ENCODE measurements at regions not wholly inside any gene's neighbourhood (a gene's known extent, or its start where the extent isn't known, plus 50 kb on each side); places are given as distances from the start of the nearest gene placed in this dataset.

GRCh38 chr3:61311044-61311443 lies 59.8 kb upstream of the FHIT start:
- DNase-seq (ENCODE audit: low spot score): no peak

- DNase-seq (ENCODE audit: low spot score): peak; percentile 1
Observed at GRCh38 chr3:61315871-61316270, 64.6 kb upstream of the FHIT start.

- DNase-seq (ENCODE audit: low spot score): no peak
Observed at GRCh38 chr3:61323094-61323493, 71.8 kb upstream of the FHIT start.

- DNase-seq (ENCODE audit: low spot score): no peak
Observed at GRCh38 chr3:61331929-61332552, 80.8 kb upstream of the FHIT start.

GRCh38 chr3:61333192-61333961 lies 82.1 kb upstream of the FHIT start:
- DNase-seq (ENCODE audit: low spot score): no peak

- DNase-seq (ENCODE audit: low spot score): no peak
Observed at GRCh38 chr3:61334783-61335182, 83.5 kb upstream of the FHIT start.

- DNase-seq (ENCODE audit: low spot score): no peak
Observed at GRCh38 chr3:61340931-61341461, 89.7 kb upstream of the FHIT start.

- DNase-seq (ENCODE audit: low spot score): no peak
Observed at GRCh38 chr3:61343543-61343942, 92.3 kb upstream of the FHIT start.

- DNase-seq (ENCODE audit: low spot score): no peak
Observed at GRCh38 chr3:61345020-61345419, 93.8 kb upstream of the FHIT start.

GRCh38 chr3:61347981-61348380 lies 96.7 kb upstream of the FHIT start:
- no peak for DNase-seq (ENCODE audit: low spot score)

GRCh38 chr3:61349717-61350116 lies 98.5 kb upstream of the FHIT start:
- DNase-seq (ENCODE audit: low spot score): no peak

- no peak for DNase-seq (ENCODE audit: low spot score)
Observed at GRCh38 chr3:61350782-61351309, 99.6 kb upstream of the FHIT start.

GRCh38 chr3:61352306-61352705 lies 101.1 kb upstream of the FHIT start:
- no peak for DNase-seq (ENCODE audit: low spot score)

GRCh38 chr3:61353382-61353781 lies 102.1 kb upstream of the FHIT start:
- no peak for DNase-seq (ENCODE audit: low spot score)

GRCh38 chr3:61354604-61355003 lies 103.4 kb upstream of the FHIT start:
- DNase-seq (ENCODE audit: low spot score): no peak

GRCh38 chr3:61356685-61357084 lies 105.4 kb upstream of the FHIT start:
- no peak for DNase-seq (ENCODE audit: low spot score)

- DNase-seq (ENCODE audit: low spot score): no peak
Observed at GRCh38 chr3:61357902-61358301, 106.7 kb upstream of the FHIT start.

GRCh38 chr3:61358364-61358763 lies 107.1 kb upstream of the FHIT start:
- no peak for DNase-seq (ENCODE audit: low spot score)

- no peak for DNase-seq (ENCODE audit: low spot score)
Observed at GRCh38 chr3:61360297-61360965, 109.2 kb upstream of the FHIT start.

GRCh38 chr3:61369678-61370077 lies 118.4 kb upstream of the FHIT start:
- DNase-seq (ENCODE audit: low spot score): no peak

GRCh38 chr3:61371123-61371522 lies 119.9 kb upstream of the FHIT start:
- no peak for DNase-seq (ENCODE audit: low spot score)

- no peak for DNase-seq (ENCODE audit: low spot score)
Observed at GRCh38 chr3:61372723-61373122, 121.5 kb upstream of the FHIT start.

- DNase-seq (ENCODE audit: low spot score): no peak
Observed at GRCh38 chr3:61378311-61378710, 127.1 kb upstream of the FHIT start.

Data from HuH-7.5 (cell line).